Fibroblast of skin of right biceps (primary cell): ENCODE measurements at regions not wholly inside any gene's neighbourhood (a gene's known extent, or its start where the extent isn't known, plus 50 kb on each side); places are given as distances from the start of the nearest gene placed in this dataset.
"Not testable (repeated sequence)": the region's sequence is repeated elsewhere in the genome, so short reads cannot be mapped to it uniquely, and the experiment has no call there.

Experiments used
- DNase-seq: peaks from one replicate; pipeline ENCODE4 v3.0.0-alpha.2; 2013

- no peak for DNase-seq
These were observed 375.8 kb upstream of the FANCL start for GRCh38 chr2:58616961-58617360.

- no peak for DNase-seq
These were observed 373.1 kb upstream of the FANCL start for GRCh38 chr2:58614219-58614618.

DNA sequence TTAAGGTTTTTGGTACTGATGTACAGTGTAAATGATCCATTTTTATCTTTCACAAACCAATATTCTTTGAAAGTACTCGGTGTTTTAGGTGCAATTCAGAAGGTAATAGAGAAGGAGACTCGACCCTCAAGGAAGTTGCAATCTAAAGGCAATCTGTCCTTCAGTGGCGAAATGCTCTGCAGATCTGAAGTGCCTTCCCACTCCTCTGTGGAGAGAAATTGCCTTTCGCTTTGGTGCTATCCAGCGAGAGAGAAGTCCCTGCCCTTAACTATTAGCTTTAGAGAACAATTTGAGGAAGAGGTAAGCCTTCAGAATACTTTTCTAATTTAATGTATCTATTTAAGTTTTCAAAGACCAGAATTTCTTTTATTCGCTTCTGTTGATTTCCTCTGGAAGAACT, 371.8 kb upstream of the FANCL start:
- DNase-seq = no peak

DNA sequence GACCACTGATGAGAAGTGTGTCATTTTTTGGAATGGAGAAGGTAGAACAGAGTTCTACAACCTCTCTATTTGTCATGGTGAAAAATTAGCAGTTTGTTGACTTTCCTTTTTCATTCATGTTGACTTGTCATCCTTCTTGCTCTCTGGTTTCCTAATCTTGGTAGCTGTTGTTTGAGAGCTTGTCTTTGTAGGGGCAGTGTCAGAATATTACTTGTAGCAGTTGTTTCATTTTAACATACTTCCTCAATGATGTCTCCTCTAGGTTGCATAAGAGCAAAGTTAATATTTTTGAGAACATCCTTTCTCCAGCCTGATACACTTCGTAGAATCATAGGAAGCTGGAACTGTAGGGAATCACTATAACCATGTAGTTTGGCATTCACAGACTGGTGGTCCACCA, 368.2 kb upstream of the FANCL start:
- DNase-seq = no peak

- no peak for DNase-seq
These were observed 367.0 kb upstream of the FANCL start for GRCh38 chr2:58608146-58608545.

DNA sequence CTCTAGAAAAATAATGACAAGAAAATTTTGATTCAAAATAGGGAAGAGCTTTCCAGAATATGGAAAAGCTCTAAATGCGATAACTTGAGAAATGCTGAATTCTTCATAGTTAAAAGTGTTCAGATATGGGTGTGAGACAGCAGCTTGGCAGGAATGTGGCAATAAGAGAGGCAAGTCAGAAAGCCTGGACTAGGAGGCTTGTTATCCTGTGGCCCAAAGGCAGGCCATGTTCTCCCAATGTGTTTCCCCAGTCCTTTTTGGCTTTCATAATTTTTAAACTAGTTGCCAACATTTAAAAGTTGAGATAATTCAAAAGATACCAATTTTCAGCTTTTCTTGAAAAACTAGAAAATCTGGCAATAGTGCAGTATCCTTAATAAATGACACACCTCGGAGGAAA, 366.3 kb upstream of the FANCL start:
- no peak for DNase-seq

DNA sequence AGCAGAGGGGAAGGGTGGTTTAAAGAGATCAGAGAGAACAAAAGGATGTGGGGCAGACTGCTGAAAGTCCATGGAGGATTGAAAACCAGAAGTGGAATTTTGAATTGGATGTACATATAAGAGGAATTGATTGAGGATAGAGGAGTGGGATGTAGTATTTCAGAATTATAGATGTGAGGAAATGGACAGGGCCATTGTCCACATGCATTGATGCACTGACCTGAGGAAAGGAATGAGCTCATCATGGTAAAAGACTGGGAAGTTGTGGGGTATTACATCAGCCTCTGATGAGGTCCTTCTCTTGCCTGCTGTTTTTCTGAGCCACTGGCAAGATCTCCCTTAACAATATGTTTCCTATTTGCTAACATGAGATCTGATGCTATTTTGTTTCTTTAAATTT, 365.7 kb upstream of the FANCL start:
- peak; percentile 53 for DNase-seq

- DNase-seq = peak; percentile 44
These were observed 363.0 kb upstream of the FANCL start for GRCh38 chr2:58604096-58604495.

GRCh38 chr2:58601017-58601416, 359.9 kb upstream of the FANCL start:
- peak; percentile 51 for DNase-seq

GRCh38 chr2:58598171-58598570, 357.0 kb upstream of the FANCL start:
- no peak for DNase-seq

DNA sequence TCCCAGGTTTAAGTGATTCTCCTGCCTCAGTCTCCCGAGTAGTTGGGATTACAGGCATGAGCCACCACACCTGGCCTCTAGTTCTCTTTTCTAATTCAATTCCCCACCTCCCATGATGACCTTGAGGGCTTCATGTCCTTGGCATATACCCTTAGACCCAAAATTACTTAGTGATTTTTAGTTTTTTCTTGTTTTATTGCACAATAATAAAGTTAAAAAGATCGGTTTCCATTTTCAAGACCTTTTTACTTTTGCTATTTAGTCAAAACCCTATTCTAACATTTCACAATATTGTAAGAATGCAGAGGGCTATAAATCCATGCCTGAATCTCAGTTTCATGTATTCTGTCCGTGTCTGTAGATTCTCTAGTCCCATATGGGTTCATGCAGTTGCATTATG, 354.6 kb upstream of the FANCL start:
- DNase-seq = no peak

DNA sequence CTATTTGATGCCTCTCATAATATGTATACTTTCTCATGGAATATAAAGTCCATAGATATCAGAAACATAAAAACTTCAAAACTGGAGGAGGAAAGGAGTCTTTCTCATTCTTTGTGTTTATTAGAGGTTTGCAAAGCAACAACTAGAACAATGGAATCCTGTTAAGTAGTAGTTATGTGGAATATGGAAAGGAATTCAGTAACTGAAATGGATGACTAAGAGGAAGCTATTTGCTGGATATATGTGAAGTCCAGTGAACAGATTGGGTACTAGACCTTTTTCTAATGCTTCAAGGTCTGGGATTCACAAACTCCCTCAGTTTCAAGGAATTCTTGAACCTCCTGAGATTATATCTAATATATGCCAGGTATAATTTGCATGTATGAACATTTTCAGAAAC, 353.6 kb upstream of the FANCL start:
- peak; percentile 23 for DNase-seq

GRCh38 chr2:58594175-58594574, 353.1 kb upstream of the FANCL start:
- peak; percentile 33 for DNase-seq

DNA sequence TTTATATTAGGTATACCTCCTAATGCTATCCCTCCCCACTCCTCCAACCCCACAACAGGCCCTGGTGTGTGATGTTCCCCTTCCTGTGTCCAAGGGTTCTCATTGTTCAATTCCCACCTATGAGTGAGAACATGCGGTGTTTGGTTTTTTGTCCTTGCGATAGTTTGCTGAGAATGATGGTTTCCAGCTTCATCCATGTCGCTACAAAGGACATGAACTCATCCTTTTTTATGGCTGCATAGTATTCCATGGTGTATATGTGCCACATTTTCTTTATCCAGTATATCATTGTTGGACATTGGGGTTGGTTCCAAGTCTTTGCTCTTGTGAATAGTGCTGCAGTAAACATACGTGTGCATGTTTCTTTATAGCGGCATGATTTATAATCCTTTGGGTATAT, 345.1 kb upstream of the FANCL start:
- not testable (repeated sequence) for DNase-seq

GRCh38 chr2:58585233-58585632, 344.1 kb upstream of the FANCL start:
- no peak for DNase-seq

GRCh38 chr2:58584606-58585118, 343.5 kb upstream of the FANCL start:
- DNase-seq = no peak

DNA sequence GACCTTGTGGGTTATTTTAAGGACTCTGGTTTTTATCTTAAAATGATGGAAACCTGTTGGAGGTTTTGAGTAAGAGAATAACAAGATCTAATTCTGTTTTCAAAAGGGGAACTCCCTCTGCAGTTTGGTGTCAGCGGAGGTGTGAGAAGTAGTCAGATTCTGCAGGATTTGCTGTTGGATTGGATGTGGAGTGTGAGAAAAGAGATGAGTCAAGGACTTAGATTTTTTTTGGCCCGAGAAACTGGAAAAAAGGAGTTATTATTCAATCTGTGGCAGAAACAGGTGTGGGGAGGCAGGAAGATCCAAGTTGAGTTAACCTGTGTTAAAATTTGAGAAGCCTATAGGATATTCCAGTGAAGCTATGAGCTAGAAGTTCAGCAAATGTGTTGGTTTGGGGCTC, 337.2 kb upstream of the FANCL start:
- no peak for DNase-seq

GRCh38 chr2:58574873-58575272, 333.7 kb upstream of the FANCL start:
- peak; percentile 27 for DNase-seq

- DNase-seq = no peak
These were observed 331.6 kb upstream of the FANCL start for GRCh38 chr2:58572731-58573130.

GRCh38 chr2:58571181-58571852, 330.2 kb upstream of the FANCL start:
- DNase-seq = peak; percentile 69

DNA sequence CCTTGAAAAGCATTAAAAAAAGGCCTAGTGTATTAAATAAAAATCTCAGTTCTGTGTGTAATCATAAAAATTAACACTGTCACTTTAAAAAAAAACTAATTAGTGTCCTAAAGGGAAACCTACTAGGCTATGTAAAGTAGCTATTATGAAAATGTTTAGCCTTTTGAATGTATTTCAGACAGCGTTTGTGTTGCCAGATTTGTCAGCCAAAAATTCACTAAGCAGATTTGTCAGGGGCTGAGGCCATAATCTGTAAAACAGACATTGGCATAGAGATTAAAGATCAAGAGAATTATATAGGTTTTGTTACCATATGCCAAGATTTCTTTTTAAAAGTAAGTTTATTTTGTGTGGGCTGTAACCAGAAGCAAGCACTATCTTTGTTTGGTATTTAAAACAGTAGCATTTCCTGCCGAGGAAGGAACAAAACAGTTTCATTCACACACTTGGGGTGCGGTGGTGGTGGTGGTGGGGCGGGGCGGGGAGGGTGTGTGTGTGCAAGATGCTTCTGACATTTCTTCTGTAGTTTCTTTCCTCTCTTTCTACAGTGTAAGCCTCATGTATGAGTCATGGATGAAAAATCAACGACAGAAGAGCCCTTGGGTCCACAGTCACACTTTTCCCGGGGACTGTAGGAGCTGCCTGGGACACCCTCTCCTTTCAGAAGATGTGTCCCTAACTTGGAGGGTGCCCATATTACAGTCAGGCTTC, 328.5 kb upstream of the FANCL start:
- peak; percentile 45 for DNase-seq

- no peak for DNase-seq
These were observed 327.8 kb upstream of the FANCL start for GRCh38 chr2:58568901-58569300.

GRCh38 chr2:58562276-58562675, 321.2 kb upstream of the FANCL start:
- DNase-seq = peak; percentile 67

DNA sequence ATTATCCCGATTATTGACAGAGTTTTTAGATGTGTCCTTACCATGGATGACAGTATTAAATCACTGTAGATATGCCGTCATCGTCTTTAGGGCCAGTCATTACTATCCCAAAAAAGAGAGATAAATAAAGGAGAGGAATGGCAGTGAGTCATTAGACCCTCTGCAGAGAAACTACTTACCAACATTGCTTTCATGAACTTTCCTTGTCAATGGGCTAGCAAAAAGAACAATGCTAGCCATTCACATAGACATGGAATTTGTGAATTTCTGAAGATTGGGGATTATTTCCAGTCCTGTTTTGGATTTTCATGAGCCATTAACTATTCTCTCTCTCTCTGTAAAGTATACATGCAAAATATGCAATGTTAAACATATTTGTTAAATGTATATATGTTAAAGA, 319.4 kb upstream of the FANCL start:
- DNase-seq = no peak

- DNase-seq = no peak
These were observed 317.8 kb upstream of the FANCL start for GRCh38 chr2:58558881-58559280.
